ENCODE measurements at regions not wholly inside any gene's neighbourhood (a gene's known extent, or its start where the extent isn't known, plus 50 kb on each side); places are given as distances from the start of the nearest gene placed in this dataset.

DNA sequence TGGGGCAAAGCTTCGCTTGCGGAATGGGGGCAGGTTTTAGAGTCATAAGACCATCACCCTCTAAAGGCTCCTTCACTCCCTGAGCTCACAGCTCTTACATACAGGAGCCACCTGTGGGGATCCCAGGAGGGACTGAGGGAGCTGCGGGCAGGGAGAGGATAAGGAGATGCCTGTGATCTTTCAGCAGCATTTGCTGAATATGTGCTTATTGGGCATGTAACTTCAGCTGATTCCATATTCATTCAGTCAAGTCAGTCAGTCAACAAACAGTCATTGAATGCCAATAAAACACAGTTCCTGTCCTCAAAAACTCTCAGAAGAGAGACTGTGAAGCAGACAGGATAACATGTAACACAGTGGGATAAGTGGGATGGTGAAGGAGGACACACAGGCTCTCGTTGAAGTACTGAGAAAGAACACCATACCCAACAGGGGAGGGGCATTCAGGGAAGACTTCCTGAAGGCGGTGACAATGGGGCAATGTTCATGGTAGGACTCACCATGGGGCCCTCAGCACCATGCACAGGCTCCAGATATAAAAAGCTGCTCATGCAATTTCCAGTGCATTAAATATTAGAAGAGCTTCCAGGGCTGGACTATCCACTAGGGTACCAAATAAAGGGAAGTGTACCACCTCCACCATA, 240.9 kb downstream of the UACA start:
- H3K9me3 ChIP-seq (ENCODE audit: control insufficient read depth, insufficient read depth, low read length), result no peaks in the 10 kb centered on the region
- no peak for TF ChIP-seq EZH2phosphoT487 (IDR thresholded peaks at IDR 0.05; ENCODE audit: borderline replicate concordance, low read length)
- TF ChIP-seq, protein P1, sequence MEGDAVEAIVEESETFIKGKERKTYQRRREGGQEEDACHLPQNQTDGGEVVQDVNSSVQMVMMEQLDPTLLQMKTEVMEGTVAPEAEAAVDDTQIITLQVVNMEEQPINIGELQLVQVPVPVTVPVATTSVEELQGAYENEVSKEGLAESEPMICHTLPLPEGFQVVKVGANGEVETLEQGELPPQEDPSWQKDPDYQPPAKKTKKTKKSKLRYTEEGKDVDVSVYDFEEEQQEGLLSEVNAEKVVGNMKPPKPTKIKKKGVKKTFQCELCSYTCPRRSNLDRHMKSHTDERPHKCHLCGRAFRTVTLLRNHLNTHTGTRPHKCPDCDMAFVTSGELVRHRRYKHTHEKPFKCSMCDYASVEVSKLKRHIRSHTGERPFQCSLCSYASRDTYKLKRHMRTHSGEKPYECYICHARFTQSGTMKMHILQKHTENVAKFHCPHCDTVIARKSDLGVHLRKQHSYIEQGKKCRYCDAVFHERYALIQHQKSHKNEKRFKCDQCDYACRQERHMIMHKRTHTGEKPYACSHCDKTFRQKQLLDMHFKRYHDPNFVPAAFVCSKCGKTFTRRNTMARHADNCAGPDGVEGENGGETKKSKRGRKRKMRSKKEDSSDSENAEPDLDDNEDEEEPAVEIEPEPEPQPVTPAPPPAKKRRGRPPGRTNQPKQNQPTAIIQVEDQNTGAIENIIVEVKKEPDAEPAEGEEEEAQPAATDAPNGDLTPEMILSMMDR (IDR thresholded peaks at IDR 0.05; ENCODE audit: low read depth, low read length, poor library complexity, severe bottlenecking), result no peak
- no peaks in the 10 kb centered on the region for H4K20me1 ChIP-seq (ENCODE audit: control insufficient read depth, insufficient read depth, low read depth, low read length)

DNA sequence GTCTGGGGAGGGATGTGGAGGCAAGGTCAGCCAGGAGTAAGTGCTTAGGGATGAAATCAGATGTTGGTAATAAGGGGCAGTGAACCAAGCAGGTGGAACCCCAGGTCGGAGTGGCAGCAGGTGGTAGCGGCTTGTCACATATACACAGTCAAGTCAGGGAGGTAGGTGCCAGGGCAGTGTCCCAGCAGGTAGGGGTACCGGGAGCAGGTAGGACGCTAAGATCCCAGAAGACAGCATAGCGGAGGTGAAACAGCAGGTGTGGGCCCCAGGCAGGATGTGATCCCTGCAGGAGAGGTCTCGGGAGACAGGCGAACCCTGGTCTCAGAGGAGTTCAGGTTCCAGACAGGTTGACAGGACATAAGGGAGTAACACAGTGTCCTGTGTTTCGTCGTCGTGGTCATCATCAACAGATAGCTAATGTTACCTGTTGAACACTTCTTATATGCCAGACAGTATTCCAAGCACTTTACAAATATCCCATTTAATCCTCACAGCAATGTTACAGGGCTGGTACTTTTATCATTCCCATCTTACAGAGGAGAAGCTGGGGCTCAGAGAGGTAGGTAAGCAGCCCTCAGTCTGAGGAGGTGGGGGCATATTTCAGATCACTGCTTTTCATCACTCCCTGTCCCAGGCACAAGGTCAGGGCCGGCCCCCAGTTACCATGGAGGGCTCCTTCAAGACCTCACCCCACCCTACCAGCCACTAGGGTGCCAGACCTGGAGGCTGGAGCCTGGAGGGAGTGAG, 241.6 kb downstream of the UACA start:
- H3K4me2 ChIP-seq (ENCODE audit: low read length), result no peak overlapping the region
- H3K36me3 ChIP-seq (ENCODE audit: control insufficient read depth, low read length), result no peaks in the 10 kb centered on the region
- TF ChIP-seq, protein P1 (IDR thresholded peaks at IDR 0.05; ENCODE audit: low read depth, low read length, poor library complexity, severe bottlenecking), result no peak
- TF ChIP-seq EZH2phosphoT487 (IDR thresholded peaks at IDR 0.05; ENCODE audit: borderline replicate concordance, low read length), result no peak
- H3K9me2 ChIP-seq (replicated peaks; ENCODE audit: control insufficient read depth, low read length), result no peaks in the 10 kb centered on the region
- H3K4me1 ChIP-seq (ENCODE audit: control insufficient read depth, low read length), result no peaks in the 10 kb centered on the region
- H4K20me1 ChIP-seq (ENCODE audit: control insufficient read depth, insufficient read depth, low read depth, low read length), result no peaks in the 10 kb centered on the region
- no peaks in the 10 kb centered on the region for H3K79me2 ChIP-seq (ENCODE audit: control insufficient read depth, low read length)
- H3K27ac ChIP-seq (ENCODE audit: low read depth, low read length), result no peak overlapping the region
- no peaks in the 10 kb centered on the region for H3F3A ChIP-seq (ENCODE audit: control insufficient read depth, insufficient read depth)
- peaks cover 41% of the 10 kb centered on the region for H3K27me3 ChIP-seq (ENCODE audit: control insufficient read depth, low read length)
- H3K9me3 ChIP-seq (ENCODE audit: control insufficient read depth, insufficient read depth, low read length), result no peaks in the 10 kb centered on the region
- H3K4me3 ChIP-seq (ENCODE audit: low read length), result no peak overlapping the region

More for the DNA sequence above, 240.9 kb downstream of the UACA start:
- Histone ChIP-seq H3K9me2 (replicated peaks; ENCODE audit: control insufficient read depth, low read length) (no peaks in the 10 kb centered on the region), H3K4me3 (ENCODE audit: low read length) (no peak overlapping the region), H3K27me3 (ENCODE audit: control insufficient read depth, low read length) (peaks cover 41% of the 10 kb centered on the region), H3K4me2 (ENCODE audit: low read length) (no peak overlapping the region), H3K27ac (ENCODE audit: low read depth, low read length) (no peak overlapping the region), H3K4me1 (ENCODE audit: control insufficient read depth, low read length) (no peaks in the 10 kb centered on the region), H3F3A (ENCODE audit: control insufficient read depth, insufficient read depth) (no peaks in the 10 kb centered on the region), H3K36me3 (ENCODE audit: control insufficient read depth, low read length) (no peaks in the 10 kb centered on the region), H3K79me2 (ENCODE audit: control insufficient read depth, low read length) (no peaks in the 10 kb centered on the region)

DNA sequence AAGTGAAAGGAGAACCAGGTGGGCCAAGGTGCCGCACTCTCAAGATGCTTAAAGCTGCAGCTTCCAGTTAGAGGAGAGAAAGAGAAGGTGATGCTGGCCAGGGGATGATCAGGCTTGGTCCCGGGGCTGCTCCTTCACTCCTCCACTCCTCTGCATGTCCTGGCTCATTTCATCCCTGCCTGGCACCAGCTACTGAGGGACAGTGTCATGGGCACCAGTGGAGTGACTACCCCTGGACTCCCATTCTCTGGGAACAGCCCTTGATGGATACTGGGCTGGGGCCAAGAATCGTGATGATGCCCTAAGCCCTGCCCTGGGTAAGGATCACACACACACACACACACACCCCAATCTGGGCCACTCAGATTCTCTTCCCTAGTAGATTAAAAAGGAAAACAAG, 243.7 kb downstream of the UACA start:
- Histone ChIP-seq H3K4me2 (ENCODE audit: low read length) (no peak overlapping the region), H3K4me1 (ENCODE audit: control insufficient read depth, low read length) (no peaks in the 10 kb centered on the region), H3K27ac (ENCODE audit: low read depth, low read length) (no peak overlapping the region), H3K36me3 (ENCODE audit: control insufficient read depth, low read length) (no peaks in the 10 kb centered on the region), H4K20me1 (ENCODE audit: control insufficient read depth, insufficient read depth, low read depth, low read length) (no peaks in the 10 kb centered on the region), H3K27me3 (ENCODE audit: control insufficient read depth, low read length) (peaks cover 34% of the 10 kb centered on the region), H3K79me2 (ENCODE audit: control insufficient read depth, low read length) (no peaks in the 10 kb centered on the region), H3K9me3 (ENCODE audit: control insufficient read depth, insufficient read depth, low read length) (no peaks in the 10 kb centered on the region), H3K9me2 (replicated peaks; ENCODE audit: control insufficient read depth, low read length) (no peaks in the 10 kb centered on the region), H3K4me3 (ENCODE audit: low read length) (no peak overlapping the region), H3F3A (ENCODE audit: control insufficient read depth, insufficient read depth) (no peaks in the 10 kb centered on the region)
- no peak for TF ChIP-seq EZH2phosphoT487 (IDR thresholded peaks at IDR 0.05; ENCODE audit: borderline replicate concordance, low read length)
- TF ChIP-seq, protein P1 (IDR thresholded peaks at IDR 0.05; ENCODE audit: low read depth, low read length, poor library complexity, severe bottlenecking), result no peak
